ENCODE measurements at regions not wholly inside any gene's neighbourhood (a gene's known extent, or its start where the extent isn't known, plus 50 kb on each side); places are given as distances from the start of the nearest gene placed in this dataset.

DNA sequence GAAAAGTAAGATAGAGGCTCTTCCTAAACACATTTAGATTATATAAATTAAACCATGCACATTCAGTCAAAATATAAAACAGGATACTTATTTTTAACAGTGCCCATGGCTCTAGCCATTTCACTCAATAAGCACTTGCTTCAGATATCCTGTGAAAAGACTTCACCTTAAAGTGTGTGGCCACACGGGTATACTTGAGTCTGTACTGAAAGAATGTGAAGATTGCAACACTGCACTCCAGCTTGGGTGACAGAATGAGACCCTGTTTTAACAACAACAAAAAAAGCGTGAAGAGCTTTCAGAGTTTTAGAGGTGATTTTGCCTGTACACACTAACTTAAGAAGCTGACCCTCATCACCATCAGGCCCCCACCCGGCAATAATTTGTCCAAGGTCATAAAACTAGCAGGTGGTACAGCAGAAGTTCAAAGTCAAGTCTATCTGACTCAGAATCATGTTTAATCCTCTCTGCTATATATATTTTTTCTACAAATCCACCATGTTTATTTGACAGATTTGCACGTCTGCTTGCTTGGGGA is 203.5 kb upstream of the GUCY1A2 start:
- TF ChIP-seq, protein P1, sequence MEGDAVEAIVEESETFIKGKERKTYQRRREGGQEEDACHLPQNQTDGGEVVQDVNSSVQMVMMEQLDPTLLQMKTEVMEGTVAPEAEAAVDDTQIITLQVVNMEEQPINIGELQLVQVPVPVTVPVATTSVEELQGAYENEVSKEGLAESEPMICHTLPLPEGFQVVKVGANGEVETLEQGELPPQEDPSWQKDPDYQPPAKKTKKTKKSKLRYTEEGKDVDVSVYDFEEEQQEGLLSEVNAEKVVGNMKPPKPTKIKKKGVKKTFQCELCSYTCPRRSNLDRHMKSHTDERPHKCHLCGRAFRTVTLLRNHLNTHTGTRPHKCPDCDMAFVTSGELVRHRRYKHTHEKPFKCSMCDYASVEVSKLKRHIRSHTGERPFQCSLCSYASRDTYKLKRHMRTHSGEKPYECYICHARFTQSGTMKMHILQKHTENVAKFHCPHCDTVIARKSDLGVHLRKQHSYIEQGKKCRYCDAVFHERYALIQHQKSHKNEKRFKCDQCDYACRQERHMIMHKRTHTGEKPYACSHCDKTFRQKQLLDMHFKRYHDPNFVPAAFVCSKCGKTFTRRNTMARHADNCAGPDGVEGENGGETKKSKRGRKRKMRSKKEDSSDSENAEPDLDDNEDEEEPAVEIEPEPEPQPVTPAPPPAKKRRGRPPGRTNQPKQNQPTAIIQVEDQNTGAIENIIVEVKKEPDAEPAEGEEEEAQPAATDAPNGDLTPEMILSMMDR (conservative IDR thresholded peaks at IDR 0.05) = no peak
- H3K27ac ChIP-seq = no peak overlapping the region

- H3K27ac ChIP-seq = no peak overlapping the region
- TF ChIP-seq, protein P1 (conservative IDR thresholded peaks at IDR 0.05) = no peak
These were observed 200.1 kb upstream of the GUCY1A2 start for GRCh38 chr11:107218123-107219013.

DNA sequence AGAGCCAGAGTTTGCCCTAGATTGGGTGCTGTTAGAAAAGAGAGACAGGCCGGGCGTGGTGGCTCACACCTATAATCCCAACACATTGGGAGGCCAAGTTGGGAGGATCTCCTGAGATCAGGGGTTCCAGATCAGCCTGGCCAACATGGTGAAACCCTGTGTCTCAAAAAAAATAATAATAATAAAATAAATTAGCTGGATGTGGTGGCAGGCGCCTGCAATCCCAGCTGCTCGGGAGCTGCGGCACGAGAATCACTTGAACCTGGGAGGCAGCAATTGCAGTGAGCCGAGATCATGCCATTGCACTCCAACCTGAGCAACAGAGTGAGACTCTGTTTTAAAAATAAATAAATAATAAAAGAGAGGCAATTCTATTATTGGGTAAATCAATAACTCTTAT is 199.2 kb upstream of the GUCY1A2 start:
- no peak overlapping the region for H3K27ac ChIP-seq
- TF ChIP-seq, protein P1 (conservative IDR thresholded peaks at IDR 0.05) = no peak

GRCh38 chr11:107215010-107215409 is 196.7 kb upstream of the GUCY1A2 start:
- H3K27ac ChIP-seq = no peak overlapping the region
- TF ChIP-seq, protein P1 (conservative IDR thresholded peaks at IDR 0.05) = no peak

- no peak overlapping the region for H3K27ac ChIP-seq
- TF ChIP-seq, protein P1 (conservative IDR thresholded peaks at IDR 0.05) = no peak
These were observed 185.4 kb upstream of the GUCY1A2 start for GRCh38 chr11:107203656-107204055.

DNA sequence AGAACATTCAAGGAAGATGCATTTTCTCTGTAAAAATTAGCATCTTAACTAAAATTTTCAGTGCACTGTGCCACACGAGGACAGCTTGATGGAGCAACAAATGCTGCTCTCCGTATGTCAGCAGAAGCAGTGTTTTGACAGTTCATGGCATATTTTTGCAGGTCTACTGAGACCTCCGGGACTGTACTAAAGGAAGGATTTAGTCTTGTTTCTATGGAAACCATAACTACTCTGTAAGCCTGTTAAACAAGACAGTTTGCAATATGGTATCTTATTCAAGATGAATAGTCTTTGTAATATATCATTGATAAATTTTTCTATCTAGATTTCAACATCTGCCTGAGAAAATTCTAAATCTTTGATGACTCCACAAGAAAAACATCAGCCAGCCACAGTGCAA is 184.0 kb upstream of the GUCY1A2 start:
- no peak overlapping the region for H3K27ac ChIP-seq
- TF ChIP-seq, protein P1 (conservative IDR thresholded peaks at IDR 0.05) = no peak

DNA sequence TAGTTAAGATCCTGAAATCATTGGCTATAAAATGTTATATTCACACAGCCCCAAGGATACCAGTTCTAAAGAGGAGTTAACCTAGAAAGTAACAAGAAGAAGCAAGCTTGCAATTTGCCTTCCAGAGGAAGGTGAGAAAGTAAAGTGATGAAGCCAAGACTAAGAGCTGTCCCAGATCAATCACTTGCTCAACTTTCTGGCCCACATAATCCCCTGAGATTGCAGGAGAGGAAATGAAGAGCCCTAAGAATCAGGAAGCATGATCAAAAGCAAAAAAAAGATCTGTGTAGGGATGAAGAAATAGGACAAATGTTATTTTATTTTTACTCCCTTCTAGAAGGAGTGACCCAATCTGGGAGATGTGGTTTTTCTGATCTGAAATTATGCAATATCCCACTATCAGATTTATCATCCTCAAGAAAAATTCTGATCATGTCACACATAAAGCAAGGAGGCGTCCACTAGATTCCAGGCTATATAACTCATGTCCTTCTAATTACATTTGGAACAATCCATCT is 180.3 kb upstream of the GUCY1A2 start:
- TF ChIP-seq, protein P1 (conservative IDR thresholded peaks at IDR 0.05) = no peak
- H3K27ac ChIP-seq = no peak overlapping the region

All from VCaP (cell line).